DND-41 (cell line): ENCODE measurements at regions not wholly inside any gene's neighbourhood (a gene's known extent, or its start where the extent isn't known, plus 50 kb on each side); places are given as distances from the start of the nearest gene placed in this dataset.

Source experiments
- ATAC-seq: fragments of 200-7000 bp; cut with Tn5 transposase; 3 replicates; pipeline ENCODE4 v1.9.1; 2021; ENCODE audit warnings: low read depth; ENCODE audit not compliant: insufficient read depth
- DNase-seq: peaks from one replicate; pipeline ENCODE4 v3.0.0-alpha.2; 2020
- H2AFZ ChIP-seq: 2 replicates; pipeline ENCODE4 v1.6.0; 2012; ENCODE audit warnings: low read depth, low read length
- H3K27ac ChIP-seq: 2 replicates; pipeline ENCODE4 v1.5.1; 2012; ENCODE audit warnings: low read length, inconsistent platforms
- H3K27me3 ChIP-seq: fragments of 200-600 bp; sonication (generic); 2 replicates; pipeline ENCODE4 v1.6.0; 2012; ENCODE audit warnings: low read length, mild to moderate bottlenecking, inconsistent platforms; ENCODE audit not compliant: insufficient read depth, poor library complexity
- H3K36me3 ChIP-seq: 2 replicates; pipeline ENCODE4 v1.5.1; 2012; ENCODE audit warnings: low read length, inconsistent platforms; ENCODE audit not compliant: insufficient read depth
- H3K4me1 ChIP-seq: 2 replicates; pipeline ENCODE4 v1.5.1; 2012; ENCODE audit warnings: mild to moderate bottlenecking, low read length; ENCODE audit not compliant: insufficient read depth
- H3K4me2 ChIP-seq: 2 replicates; pipeline ENCODE4 v1.6.0; 2012; ENCODE audit warnings: mild to moderate bottlenecking, moderate library complexity, low read length, inconsistent platforms; ENCODE audit not compliant: insufficient read depth
- H3K4me3 ChIP-seq, 2 experiments: fragments of 200-600 bp in 1 of 2; shearing (Covaris generic) in 1 of 2; 2 replicates each; pipeline ENCODE4 v1.5.1; 2012 to 2016; ENCODE audit warnings: inconsistent platforms in 2 of 2, low read length in 2 of 2, mild to moderate bottlenecking in 2 of 2, low read depth in 1 of 2, moderate library complexity in 1 of 2
- H3K79me2 ChIP-seq: 2 replicates; pipeline ENCODE4 v1.6.0; 2012; ENCODE audit warnings: low read length, inconsistent platforms; ENCODE audit not compliant: insufficient read depth
- H3K9ac ChIP-seq: 2 replicates; pipeline ENCODE4 v1.6.0; 2012; ENCODE audit warnings: low read depth, mild to moderate bottlenecking, inconsistent platforms, low read length, moderate library complexity
- H3K9me3 ChIP-seq: 2 replicates; pipeline ENCODE4 v1.5.1; 2012; ENCODE audit warnings: low read length, moderate library complexity, mild to moderate bottlenecking, inconsistent platforms; ENCODE audit not compliant: insufficient read depth, severe bottlenecking
- H4K20me1 ChIP-seq: 2 replicates; pipeline ENCODE4 v1.6.0; 2012; ENCODE audit warnings: low read length; ENCODE audit not compliant: insufficient read depth
- EZH2 ChIP-seq: IDR thresholded peaks from 3 replicates; pipeline ENCODE4 v1.6.1; 2012; ENCODE audit warnings: borderline replicate concordance, low read depth, mild to moderate bottlenecking, moderate library complexity, low read length, inconsistent platforms; ENCODE audit not compliant: severe bottlenecking
- TF ChIP-seq, protein P1 (sequence below): IDR thresholded peaks from 2 replicates; pipeline ENCODE4 v1.5.1; 2012; ENCODE audit warnings: borderline replicate concordance, low read length, moderate library complexity, mild to moderate bottlenecking; ENCODE audit not compliant: poor library complexity, severe bottlenecking; ENCODE audit errors: extremely low read depth

DNA sequence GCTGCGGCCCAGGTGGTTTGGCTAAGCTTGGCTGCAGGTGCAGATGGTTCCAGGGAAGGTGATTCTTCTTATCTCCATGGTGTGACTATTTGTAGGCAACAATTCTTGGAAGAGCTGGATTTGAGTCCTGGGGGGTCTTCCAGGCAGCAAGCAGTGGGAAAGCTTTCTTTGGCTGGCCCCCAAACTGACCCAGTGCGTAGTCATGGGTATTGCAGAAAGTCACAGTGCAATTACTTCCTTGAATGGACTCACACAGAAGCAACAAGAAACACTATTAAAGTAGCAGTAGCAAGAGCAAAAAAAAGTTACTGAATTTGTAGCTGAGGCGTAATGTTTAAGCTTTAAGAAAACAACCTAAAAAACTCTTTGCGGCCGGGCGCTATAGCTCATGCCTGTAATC lies 293.6 kb upstream of the ATP5MC3 start:
- DNase-seq (no peak), ATAC-seq (no peak)
- TF ChIP-seq EZH2, result no peak
- TF ChIP-seq, protein P1, sequence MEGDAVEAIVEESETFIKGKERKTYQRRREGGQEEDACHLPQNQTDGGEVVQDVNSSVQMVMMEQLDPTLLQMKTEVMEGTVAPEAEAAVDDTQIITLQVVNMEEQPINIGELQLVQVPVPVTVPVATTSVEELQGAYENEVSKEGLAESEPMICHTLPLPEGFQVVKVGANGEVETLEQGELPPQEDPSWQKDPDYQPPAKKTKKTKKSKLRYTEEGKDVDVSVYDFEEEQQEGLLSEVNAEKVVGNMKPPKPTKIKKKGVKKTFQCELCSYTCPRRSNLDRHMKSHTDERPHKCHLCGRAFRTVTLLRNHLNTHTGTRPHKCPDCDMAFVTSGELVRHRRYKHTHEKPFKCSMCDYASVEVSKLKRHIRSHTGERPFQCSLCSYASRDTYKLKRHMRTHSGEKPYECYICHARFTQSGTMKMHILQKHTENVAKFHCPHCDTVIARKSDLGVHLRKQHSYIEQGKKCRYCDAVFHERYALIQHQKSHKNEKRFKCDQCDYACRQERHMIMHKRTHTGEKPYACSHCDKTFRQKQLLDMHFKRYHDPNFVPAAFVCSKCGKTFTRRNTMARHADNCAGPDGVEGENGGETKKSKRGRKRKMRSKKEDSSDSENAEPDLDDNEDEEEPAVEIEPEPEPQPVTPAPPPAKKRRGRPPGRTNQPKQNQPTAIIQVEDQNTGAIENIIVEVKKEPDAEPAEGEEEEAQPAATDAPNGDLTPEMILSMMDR, result no peak
- Histone ChIP-seq H4K20me1 (no peaks in the 10 kb centered on the region), H2AFZ (no peak overlapping the region), H3K4me2 (no peak overlapping the region), H3K4me1 (no peaks in the 10 kb centered on the region), H3K4me3 (no peak overlapping the region), H3K27ac (no peak overlapping the region), H3K27me3 (peaks cover 7% of the 10 kb centered on the region), H3K79me2 (no peaks in the 10 kb centered on the region), H3K36me3 (no peaks in the 10 kb centered on the region), H3K9me3 (no peaks in the 10 kb centered on the region), H3K9ac (no peak overlapping the region)

DNA sequence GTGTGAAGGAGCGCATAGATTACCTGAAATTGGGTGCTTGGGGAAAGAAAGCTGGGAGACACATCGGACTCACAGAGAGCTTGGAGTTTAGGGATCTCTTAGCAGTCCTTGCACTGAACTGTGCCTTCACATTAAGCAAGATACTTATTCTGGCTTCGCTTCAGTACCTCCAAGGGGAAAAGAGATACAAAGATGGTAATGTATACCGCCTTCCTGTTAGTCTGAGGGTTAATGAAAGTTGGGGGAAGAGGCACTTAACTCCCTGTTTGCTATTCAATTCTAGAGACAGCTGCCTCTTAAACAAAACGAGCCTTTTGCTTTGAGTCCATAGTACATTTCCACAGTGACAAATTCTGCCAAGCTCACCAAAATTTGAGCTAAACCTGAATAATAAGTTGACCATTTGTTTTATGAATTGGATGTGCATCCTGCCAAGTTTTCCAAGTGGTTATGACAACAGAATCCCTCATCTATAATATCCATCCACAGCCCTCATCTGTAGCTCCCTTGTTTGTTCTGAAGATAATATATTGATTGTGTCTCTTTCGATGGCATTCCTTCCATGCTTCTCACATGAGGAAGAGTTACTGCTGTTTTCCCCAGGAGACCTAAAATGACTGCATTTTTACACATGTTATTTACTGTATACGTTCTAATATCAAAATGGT lies 287.1 kb upstream of the ATP5MC3 start:
- no peaks in the 10 kb centered on the region for H3K27me3 ChIP-seq
- no peak overlapping the region for H2AFZ ChIP-seq
- no peak for ATAC-seq
- H3K36me3 ChIP-seq, result no peaks in the 10 kb centered on the region
- no peak for DNase-seq
- H3K27ac ChIP-seq, result no peak overlapping the region
- no peaks in the 10 kb centered on the region for H3K79me2 ChIP-seq
- no peaks in the 10 kb centered on the region for H3K4me1 ChIP-seq
- no peak overlapping the region for H3K4me3 ChIP-seq
- TF ChIP-seq, protein P1, result no peak
- TF ChIP-seq EZH2, result no peak
- no peak overlapping the region for H3K4me2 ChIP-seq
- no peaks in the 10 kb centered on the region for H3K9me3 ChIP-seq
- no peaks in the 10 kb centered on the region for H4K20me1 ChIP-seq
- H3K9ac ChIP-seq, result no peak overlapping the region

DNA sequence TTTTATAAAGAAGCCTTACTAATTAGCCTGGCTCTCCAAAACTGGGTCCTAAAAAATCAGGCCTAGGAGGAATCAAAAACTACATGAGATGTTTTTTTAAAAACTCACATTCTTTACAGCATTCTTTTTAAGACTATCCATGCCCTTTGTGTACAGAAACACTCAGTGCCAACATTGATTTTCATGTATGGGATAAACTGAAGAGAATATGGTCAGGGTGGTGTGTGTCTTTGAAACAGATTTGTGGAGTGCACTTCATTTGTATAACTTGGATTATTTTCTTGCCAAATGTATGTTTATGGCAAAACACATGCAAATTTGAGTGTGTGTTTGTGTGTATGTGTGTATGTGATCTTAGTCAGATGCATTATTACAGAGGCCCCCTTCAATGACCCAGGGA lies 283.6 kb upstream of the ATP5MC3 start:
- no peak overlapping the region for H3K4me2 ChIP-seq
- H3K27ac ChIP-seq, result no peak overlapping the region
- no peaks in the 10 kb centered on the region for H4K20me1 ChIP-seq
- TF ChIP-seq EZH2, result no peak
- TF ChIP-seq, protein P1, result no peak
- peaks cover 2% of the 10 kb centered on the region for H3K9me3 ChIP-seq
- H2AFZ ChIP-seq, result no peak overlapping the region
- DNase-seq (no peak), ATAC-seq (no peak)
- no peaks in the 10 kb centered on the region for H3K79me2 ChIP-seq
- H3K4me3 ChIP-seq, result no peak overlapping the region
- H3K27me3 ChIP-seq, result no peaks in the 10 kb centered on the region
- H3K4me1 ChIP-seq, result no peaks in the 10 kb centered on the region
- no peaks in the 10 kb centered on the region for H3K36me3 ChIP-seq
- no peak overlapping the region for H3K9ac ChIP-seq
